SH-SY5Y (cell line): ENCODE measurements at regions not wholly inside any gene's neighbourhood (a gene's known extent, or its start where the extent isn't known, plus 50 kb on each side); places are given as distances from the start of the nearest gene placed in this dataset.

ENCODE experiments used
- GATA2 ChIP-seq: IDR thresholded peaks from 2 replicates; pipeline ENCODE4 v1.6.1; 2011; ENCODE audit warnings: mild to moderate bottlenecking, low read depth, low read length
- GATA3 ChIP-seq: IDR thresholded peaks from 2 replicates; pipeline ENCODE4 v1.6.1; 2011; ENCODE audit warnings: low read depth, mild to moderate bottlenecking, low read length, moderate library complexity

- TF ChIP-seq GATA3 (no peak), GATA2 (no peak)
Observed at GRCh38 chr20:16672299-16672698, 57.5 kb upstream of the SNRPB2 start.
